ENCODE measurements at regions not wholly inside any gene's neighbourhood (a gene's known extent, or its start where the extent isn't known, plus 50 kb on each side); places are given as distances from the start of the nearest gene placed in this dataset.

- TF ChIP-seq CTCF (IDR thresholded peaks at IDR 0.05; ENCODE audit: unreplicated experiment): no peak
- intact Hi-C loops (cut with micrococcal nuclease; ENCODE audit: unreplicated experiment): no loop called here
- H3K4me3 Mint-ChIP-seq (ENCODE audit: low read depth, unreplicated experiment): no peak overlapping the region
- H3K4me1 Mint-ChIP-seq (ENCODE audit: low read depth, unreplicated experiment): peaks cover 8% of the 10 kb centered on the region
- no peak for DNase-seq
- H3K9me3 Mint-ChIP-seq (ENCODE audit: low read depth, unreplicated experiment): peaks cover 3% of the 10 kb centered on the region
- no peak overlapping the region for H3K27ac Mint-ChIP-seq (ENCODE audit: unreplicated experiment)
- H3K36me3 Mint-ChIP-seq (ENCODE audit: insufficient read depth, unreplicated experiment): no peaks in the 10 kb centered on the region
- peaks cover 44% of the 10 kb centered on the region for H3K27me3 Mint-ChIP-seq (ENCODE audit: unreplicated experiment)
- no TSS peak for BruUV-seq (replicated peaks)
- CTCF ChIA-PET: interaction anchor here (1.5 kb wide), 1 partner anchor 19 kb away, joined by 3 read pairs; no protein-coding TSS in a partner anchor
Observed at GRCh38 chr2:11071939-11072338, 83.3 kb upstream of the SLC66A3 start.

GRCh38 chr2:11072550-11072949 is 82.7 kb upstream of the SLC66A3 start:
- intact Hi-C loops (cut with micrococcal nuclease; ENCODE audit: unreplicated experiment): no loop called here
- Mint-ChIP-seq H3K9me3 (ENCODE audit: low read depth, unreplicated experiment) (peaks cover 3% of the 10 kb centered on the region), H3K4me3 (ENCODE audit: low read depth, unreplicated experiment) (no peak overlapping the region), H3K27ac (ENCODE audit: unreplicated experiment) (no peak overlapping the region), H3K27me3 (ENCODE audit: unreplicated experiment) (peaks cover 46% of the 10 kb centered on the region), H3K4me1 (ENCODE audit: low read depth, unreplicated experiment) (peaks cover 8% of the 10 kb centered on the region), H3K36me3 (ENCODE audit: insufficient read depth, unreplicated experiment) (no peaks in the 10 kb centered on the region)
- CTCF ChIA-PET: no interaction called here
- no peak for TF ChIP-seq CTCF (IDR thresholded peaks at IDR 0.05; ENCODE audit: unreplicated experiment)
- no TSS peak for BruUV-seq (replicated peaks)
- DNase-seq: no peak

GRCh38 chr2:11073251-11073650 is 82.0 kb upstream of the SLC66A3 start:
- DNase-seq: no peak
- no peak overlapping the region for H3K4me3 Mint-ChIP-seq (ENCODE audit: low read depth, unreplicated experiment)
- H3K27ac Mint-ChIP-seq (ENCODE audit: unreplicated experiment): no peak overlapping the region
- H3K9me3 Mint-ChIP-seq (ENCODE audit: low read depth, unreplicated experiment): peaks cover 3% of the 10 kb centered on the region
- H3K27me3 Mint-ChIP-seq (ENCODE audit: unreplicated experiment): peaks cover 46% of the 10 kb centered on the region
- intact Hi-C loops (cut with micrococcal nuclease; ENCODE audit: unreplicated experiment): no loop called here
- TF ChIP-seq CTCF (IDR thresholded peaks at IDR 0.05; ENCODE audit: unreplicated experiment): peak; percentile 20
- H3K4me1 Mint-ChIP-seq (ENCODE audit: low read depth, unreplicated experiment): peaks cover 8% of the 10 kb centered on the region
- CTCF ChIA-PET: no interaction called here
- no peaks in the 10 kb centered on the region for H3K36me3 Mint-ChIP-seq (ENCODE audit: insufficient read depth, unreplicated experiment)
- BruUV-seq (replicated peaks): no TSS peak

- CTCF ChIA-PET: no interaction called here
- H3K27me3 Mint-ChIP-seq (ENCODE audit: unreplicated experiment): peaks cover 45% of the 10 kb centered on the region
- BruUV-seq (replicated peaks): no TSS peak
- TF ChIP-seq CTCF (IDR thresholded peaks at IDR 0.05; ENCODE audit: unreplicated experiment): no peak
- peaks cover 3% of the 10 kb centered on the region for H3K9me3 Mint-ChIP-seq (ENCODE audit: low read depth, unreplicated experiment)
- H3K27ac Mint-ChIP-seq (ENCODE audit: unreplicated experiment): no peak overlapping the region
- no peak for DNase-seq
- peaks cover 8% of the 10 kb centered on the region for H3K4me1 Mint-ChIP-seq (ENCODE audit: low read depth, unreplicated experiment)
- intact Hi-C loops (cut with micrococcal nuclease; ENCODE audit: unreplicated experiment): no loop called here
- H3K4me3 Mint-ChIP-seq (ENCODE audit: low read depth, unreplicated experiment): no peak overlapping the region
- no peaks in the 10 kb centered on the region for H3K36me3 Mint-ChIP-seq (ENCODE audit: insufficient read depth, unreplicated experiment)
Observed at GRCh38 chr2:11073776-11074175, 81.5 kb upstream of the SLC66A3 start.

Data from Calu3 (cell line).